T-helper 9 cell (primary cell): ENCODE measurements at regions not wholly inside any gene's neighbourhood (a gene's known extent, or its start where the extent isn't known, plus 50 kb on each side); places are given as distances from the start of the nearest gene placed in this dataset.

Source experiments
- DNase-seq: peaks from one replicate; pipeline ENCODE4 v3.0.0-alpha.2; 2020

- no peak for DNase-seq
Measured at GRCh38 chr5:114179134-114179533, 182.7 kb upstream of the KCNN2 start.

- DNase-seq, result no peak
Measured at GRCh38 chr5:114184006-114184405, 177.9 kb upstream of the KCNN2 start.

GRCh38 chr5:114185274-114185673, 176.6 kb upstream of the KCNN2 start:
- DNase-seq, result no peak

- DNase-seq, result no peak
Measured at GRCh38 chr5:114191441-114191840, 170.4 kb upstream of the KCNN2 start.

GRCh38 chr5:114192108-114192507, 169.8 kb upstream of the KCNN2 start:
- DNase-seq, result no peak

- DNase-seq, result no peak
Measured at GRCh38 chr5:114201332-114201731, 160.5 kb upstream of the KCNN2 start.

- no peak for DNase-seq
Measured at GRCh38 chr5:114204923-114205322, 156.9 kb upstream of the KCNN2 start.

- no peak for DNase-seq
Measured at GRCh38 chr5:114206640-114207039, 155.2 kb upstream of the KCNN2 start.

- no peak for DNase-seq
Measured at GRCh38 chr5:114207615-114208014, 154.3 kb upstream of the KCNN2 start.

GRCh38 chr5:114208120-114208519, 153.8 kb upstream of the KCNN2 start:
- no peak for DNase-seq

GRCh38 chr5:114208588-114208987, 153.3 kb upstream of the KCNN2 start:
- no peak for DNase-seq

GRCh38 chr5:114210662-114211061, 151.2 kb upstream of the KCNN2 start:
- no peak for DNase-seq

- no peak for DNase-seq
Measured at GRCh38 chr5:114221807-114222206, 140.1 kb upstream of the KCNN2 start.

GRCh38 chr5:114223866-114224265, 138.0 kb upstream of the KCNN2 start:
- DNase-seq, result no peak

- DNase-seq, result no peak
Measured at GRCh38 chr5:114237766-114238165, 124.1 kb upstream of the KCNN2 start.

- no peak for DNase-seq
Measured at GRCh38 chr5:114238771-114239313, 123.0 kb upstream of the KCNN2 start.

- DNase-seq, result no peak
Measured at GRCh38 chr5:114243281-114243971, 118.4 kb upstream of the KCNN2 start.

- no peak for DNase-seq
Measured at GRCh38 chr5:114243972-114244317, 117.9 kb upstream of the KCNN2 start.

- DNase-seq, result no peak
Measured at GRCh38 chr5:114249823-114250222, 112.0 kb upstream of the KCNN2 start.

GRCh38 chr5:114250536-114250935, 111.3 kb upstream of the KCNN2 start:
- no peak for DNase-seq

- DNase-seq, result no peak
Measured at GRCh38 chr5:114252226-114252625, 109.6 kb upstream of the KCNN2 start.

GRCh38 chr5:114255260-114255659, 106.6 kb upstream of the KCNN2 start:
- DNase-seq, result no peak

GRCh38 chr5:114261989-114262388, 99.9 kb upstream of the KCNN2 start:
- DNase-seq, result no peak

GRCh38 chr5:114265432-114266060, 96.3 kb upstream of the KCNN2 start:
- DNase-seq, result no peak

GRCh38 chr5:114266374-114266773, 95.5 kb upstream of the KCNN2 start:
- DNase-seq, result no peak
